ENCODE measurements at regions not wholly inside any gene's neighbourhood (a gene's known extent, or its start where the extent isn't known, plus 50 kb on each side); places are given as distances from the start of the nearest gene placed in this dataset.

DNA sequence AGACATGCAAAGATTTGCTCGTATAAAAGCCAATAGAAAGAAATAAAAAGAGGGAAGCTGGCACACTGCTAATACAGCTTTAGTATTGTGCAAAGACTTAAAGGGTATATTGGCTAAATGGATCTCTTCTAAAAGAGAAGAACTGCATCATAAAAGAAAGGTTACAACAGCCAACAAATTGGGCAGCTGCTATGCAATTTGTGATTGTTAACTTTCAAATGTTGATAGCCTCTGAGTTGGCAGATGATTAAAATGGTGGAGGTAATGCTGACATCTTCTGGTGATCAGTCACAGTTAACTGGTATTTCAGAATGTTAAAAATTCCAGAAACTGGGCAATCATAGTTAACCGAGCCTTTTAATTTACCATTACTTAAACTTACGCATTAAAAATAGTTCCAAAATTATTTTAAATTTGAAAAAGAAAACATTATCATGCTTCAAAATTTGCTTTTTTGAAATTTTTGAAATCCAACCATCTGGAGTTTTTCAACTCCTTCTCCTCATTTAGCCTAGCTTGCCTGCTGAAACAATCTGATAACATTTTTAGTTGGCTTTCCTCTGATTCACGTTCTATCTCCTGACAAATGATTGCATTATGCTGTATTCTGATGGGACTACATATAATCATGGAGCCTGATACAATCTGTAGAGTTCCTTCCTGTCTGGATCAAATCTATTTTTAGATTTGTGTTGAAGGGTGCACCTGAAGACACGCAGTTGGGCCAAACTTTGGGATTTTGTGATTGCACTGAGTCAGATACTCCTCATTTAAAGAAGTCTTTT is 144.0 kb upstream of the PDZRN3 start:
- TF ChIP-seq, protein P1, sequence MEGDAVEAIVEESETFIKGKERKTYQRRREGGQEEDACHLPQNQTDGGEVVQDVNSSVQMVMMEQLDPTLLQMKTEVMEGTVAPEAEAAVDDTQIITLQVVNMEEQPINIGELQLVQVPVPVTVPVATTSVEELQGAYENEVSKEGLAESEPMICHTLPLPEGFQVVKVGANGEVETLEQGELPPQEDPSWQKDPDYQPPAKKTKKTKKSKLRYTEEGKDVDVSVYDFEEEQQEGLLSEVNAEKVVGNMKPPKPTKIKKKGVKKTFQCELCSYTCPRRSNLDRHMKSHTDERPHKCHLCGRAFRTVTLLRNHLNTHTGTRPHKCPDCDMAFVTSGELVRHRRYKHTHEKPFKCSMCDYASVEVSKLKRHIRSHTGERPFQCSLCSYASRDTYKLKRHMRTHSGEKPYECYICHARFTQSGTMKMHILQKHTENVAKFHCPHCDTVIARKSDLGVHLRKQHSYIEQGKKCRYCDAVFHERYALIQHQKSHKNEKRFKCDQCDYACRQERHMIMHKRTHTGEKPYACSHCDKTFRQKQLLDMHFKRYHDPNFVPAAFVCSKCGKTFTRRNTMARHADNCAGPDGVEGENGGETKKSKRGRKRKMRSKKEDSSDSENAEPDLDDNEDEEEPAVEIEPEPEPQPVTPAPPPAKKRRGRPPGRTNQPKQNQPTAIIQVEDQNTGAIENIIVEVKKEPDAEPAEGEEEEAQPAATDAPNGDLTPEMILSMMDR (IDR thresholded peaks at IDR 0.05) = no peak
- no peak for TF ChIP-seq EP300 (IDR thresholded peaks at IDR 0.05)

Measured in tibial nerve (tissue), 4 donors.